Thymus (tissue), 11 donors: ENCODE measurements at regions not wholly inside any gene's neighbourhood (a gene's known extent, or its start where the extent isn't known, plus 50 kb on each side); places are given as distances from the start of the nearest gene placed in this dataset.

Experiments used
- DNase-seq, 9 donors: peaks; one replicate each; pipeline ENCODE4 v3.0.0-alpha.2; 2013; ENCODE audit warnings: low spot score in 9 of 9, low read depth in 6 of 9, missing footprints in 1 of 9
- H3K27ac ChIP-seq, 2 donors: one replicate each; pipeline ENCODE4 v1.5.1; 2013; ENCODE audit warnings: control low read depth in 1 of 2, low read depth in 1 of 2, low read length in 1 of 2, mild to moderate bottlenecking in 1 of 2, moderate library complexity in 1 of 2
- H3K27me3 ChIP-seq, 2 donors: one replicate each; pipeline ENCODE4 v1.5.1; 2013; ENCODE audit warnings: low read length in 1 of 2; ENCODE audit not compliant: control insufficient read depth in 2 of 2, insufficient read depth in 1 of 2
- H3K36me3 ChIP-seq, 2 donors: one replicate each; pipeline ENCODE4 v1.5.1; 2013; ENCODE audit warnings: low read length in 1 of 2, mild to moderate bottlenecking in 1 of 2, moderate library complexity in 1 of 2; ENCODE audit not compliant: control insufficient read depth in 2 of 2, insufficient read depth in 2 of 2
- H3K4me1 ChIP-seq, 2 donors: one replicate each; pipeline ENCODE4 v1.5.1; 2013; ENCODE audit warnings: low read length in 2 of 2; ENCODE audit not compliant: control insufficient read depth in 2 of 2, insufficient read depth in 2 of 2
- H3K4me3 ChIP-seq, 2 donors: one replicate each; pipeline ENCODE4 v1.5.1; 2013; ENCODE audit warnings: low read length in 2 of 2, control low read depth in 1 of 2, mild to moderate bottlenecking in 1 of 2
- H3K9me3 ChIP-seq, 2 donors: one replicate each; pipeline ENCODE4 v1.5.1; 2013; ENCODE audit warnings: low read length in 1 of 2, mild to moderate bottlenecking in 1 of 2; ENCODE audit not compliant: control insufficient read depth in 2 of 2, insufficient read depth in 1 of 2
- WGBS: extraction: QIAGEN DNeasy Blood & Tissue Kit; methylation state at CpG from one replicate; pipeline ENCODE4 v1.1.7; 2013; 5-methylcytosine and 5-hydroxymethylcytosine counted together
- donor health status: healthy.

- WGBS = 91% methylated on average over 15 of the region's 15 CpGs
Measured at GRCh38 chr11:70734911-70735310, 336.6 kb downstream of the CTTN start.

GRCh38 chr11:70735976-70736375 is 337.6 kb downstream of the CTTN start:
- WGBS = 88% methylated on average over 7 of the region's 7 CpGs
- no peaks in the 10 kb centered on the region for H3K4me1 ChIP-seq
- H3K36me3 ChIP-seq = no peaks in the 10 kb centered on the region
- H3K27me3 ChIP-seq = no peaks in the 10 kb centered on the region
- H3K4me3 ChIP-seq = no peak overlapping the region
- H3K27ac ChIP-seq = no peak overlapping the region
- H3K9me3 ChIP-seq = no peaks in the 10 kb centered on the region
- DNase-seq = no peak

More at GRCh38 chr11:70734911-70735310, 336.6 kb downstream of the CTTN start:
- H3K27ac ChIP-seq = no peak overlapping the region
- no peaks in the 10 kb centered on the region for H3K27me3 ChIP-seq
- no peak overlapping the region for H3K4me3 ChIP-seq
- H3K36me3 ChIP-seq = no peaks in the 10 kb centered on the region
- DNase-seq = no peak
- H3K4me1 ChIP-seq = no peaks in the 10 kb centered on the region
- H3K9me3 ChIP-seq = no peaks in the 10 kb centered on the region

GRCh38 chr11:70736461-70736860 is 338.1 kb downstream of the CTTN start:
- no peaks in the 10 kb centered on the region for H3K9me3 ChIP-seq
- H3K4me3 ChIP-seq = no peak overlapping the region
- no peak for DNase-seq
- no peak overlapping the region for H3K27ac ChIP-seq
- H3K4me1 ChIP-seq = no peaks in the 10 kb centered on the region
- no peaks in the 10 kb centered on the region for H3K27me3 ChIP-seq
- H3K36me3 ChIP-seq = no peaks in the 10 kb centered on the region
- 89% methylated on average over 9 of the region's 9 CpGs for WGBS

- no peak for DNase-seq
- 85% methylated on average over 17 of the region's 17 CpGs for WGBS
Measured at GRCh38 chr11:70736937-70737640, 338.8 kb downstream of the CTTN start.

GRCh38 chr11:70737816-70738630 is 339.7 kb downstream of the CTTN start:
- no peak overlapping the region for H3K4me3 ChIP-seq
- 93% methylated on average over 31 of the region's 31 CpGs for WGBS
- H3K27me3 ChIP-seq = peaks cover 0 to 7% of the 10 kb centered on the region in 2 donors
- no peak overlapping the region for H3K27ac ChIP-seq
- no peaks in the 10 kb centered on the region for H3K4me1 ChIP-seq
- no peaks in the 10 kb centered on the region for H3K9me3 ChIP-seq
- H3K36me3 ChIP-seq = no peaks in the 10 kb centered on the region
- DNase-seq = no peak

More at GRCh38 chr11:70736937-70737640, 338.8 kb downstream of the CTTN start:
- no peaks in the 10 kb centered on the region for H3K27me3 ChIP-seq
- H3K27ac ChIP-seq = no peak overlapping the region
- no peaks in the 10 kb centered on the region for H3K9me3 ChIP-seq
- no peaks in the 10 kb centered on the region for H3K36me3 ChIP-seq
- H3K4me3 ChIP-seq = no peak overlapping the region
- H3K4me1 ChIP-seq = no peaks in the 10 kb centered on the region

GRCh38 chr11:70738661-70739060 is 340.3 kb downstream of the CTTN start:
- Histone ChIP-seq H3K36me3 (no peaks in the 10 kb centered on the region), H3K27ac (no peak overlapping the region), H3K27me3 (peaks cover 0 to 7% of the 10 kb centered on the region in 2 donors), H3K9me3 (no peaks in the 10 kb centered on the region), H3K4me1 (no peaks in the 10 kb centered on the region), H3K4me3 (no peak overlapping the region)
- DNase-seq = no peak
- WGBS = 96% methylated on average over 12 of the region's 12 CpGs

- Histone ChIP-seq H3K27me3 (peaks cover 0 to 7% of the 10 kb centered on the region in 2 donors), H3K27ac (no peak overlapping the region), H3K4me3 (no peak overlapping the region), H3K4me1 (no peaks in the 10 kb centered on the region), H3K36me3 (no peaks in the 10 kb centered on the region), H3K9me3 (no peaks in the 10 kb centered on the region)
- WGBS = 93% methylated on average over 8 of the region's 8 CpGs
- DNase-seq = no peak
Measured at GRCh38 chr11:70739091-70739490, 340.8 kb downstream of the CTTN start.

- no peaks in the 10 kb centered on the region for H3K4me1 ChIP-seq
- H3K27me3 ChIP-seq = peaks cover 0 to 7% of the 10 kb centered on the region in 2 donors
- no peaks in the 10 kb centered on the region for H3K9me3 ChIP-seq
- H3K36me3 ChIP-seq = no peaks in the 10 kb centered on the region
- H3K4me3 ChIP-seq = no peak overlapping the region
- 85% methylated on average over 20 of the region's 20 CpGs for WGBS
- no peak for DNase-seq
- H3K27ac ChIP-seq = no peak overlapping the region
Measured at GRCh38 chr11:70739811-70740487, 341.6 kb downstream of the CTTN start.

GRCh38 chr11:70740488-70740851 is 342.1 kb downstream of the CTTN start:
- no peak for DNase-seq
- Histone ChIP-seq H3K4me1 (no peaks in the 10 kb centered on the region), H3K36me3 (no peaks in the 10 kb centered on the region), H3K27ac (no peak overlapping the region), H3K9me3 (no peaks in the 10 kb centered on the region), H3K4me3 (no peak overlapping the region), H3K27me3 (peaks cover 0 to 7% of the 10 kb centered on the region in 2 donors)
- 72% methylated on average over 6 of the region's 6 CpGs for WGBS
